GM21526 (cell line): ENCODE measurements at regions not wholly inside any gene's neighbourhood (a gene's known extent, or its start where the extent isn't known, plus 50 kb on each side); places are given as distances from the start of the nearest gene placed in this dataset.

Experiments used
- ATAC-seq: cut with Tn5 transposase; IDR thresholded peaks from one replicate; pipeline ENCODE4 v1.9.1; 2021; ENCODE audit warnings: moderate library complexity; ENCODE audit not compliant: unreplicated experiment, low FRiP score

GRCh38 chr18:79579807-79580497, 99.7 kb upstream of the CTDP1 start:
- no peak for ATAC-seq

- no peak for ATAC-seq
Measured at GRCh38 chr18:79580498-79581171, 99.0 kb upstream of the CTDP1 start.

- no peak for ATAC-seq
Measured at GRCh38 chr18:79581406-79581805, 98.2 kb upstream of the CTDP1 start.

GRCh38 chr18:79581911-79582310, 97.7 kb upstream of the CTDP1 start:
- ATAC-seq, result no peak

GRCh38 chr18:79582978-79583377, 96.6 kb upstream of the CTDP1 start:
- no peak for ATAC-seq

- ATAC-seq, result no peak
Measured at GRCh38 chr18:79583426-79583825, 96.2 kb upstream of the CTDP1 start.

- ATAC-seq, result no peak
Measured at GRCh38 chr18:79583984-79584401, 95.6 kb upstream of the CTDP1 start.

GRCh38 chr18:79584491-79585394, 94.9 kb upstream of the CTDP1 start:
- no peak for ATAC-seq

- no peak for ATAC-seq
Measured at GRCh38 chr18:79585395-79586370, 93.9 kb upstream of the CTDP1 start.

- no peak for ATAC-seq
Measured at GRCh38 chr18:79586436-79587225, 93.0 kb upstream of the CTDP1 start.

GRCh38 chr18:79587226-79587741, 92.3 kb upstream of the CTDP1 start:
- no peak for ATAC-seq

- ATAC-seq, result no peak
Measured at GRCh38 chr18:79587779-79588635, 91.6 kb upstream of the CTDP1 start.

GRCh38 chr18:79588636-79589481, 90.7 kb upstream of the CTDP1 start:
- ATAC-seq, result no peak

GRCh38 chr18:79589601-79590091, 90.0 kb upstream of the CTDP1 start:
- ATAC-seq, result no peak

- no peak for ATAC-seq
Measured at GRCh38 chr18:79590191-79591031, 89.2 kb upstream of the CTDP1 start.

- no peak for ATAC-seq
Measured at GRCh38 chr18:79591032-79591308, 88.6 kb upstream of the CTDP1 start.
